ENCODE measurements at regions not wholly inside any gene's neighbourhood (a gene's known extent, or its start where the extent isn't known, plus 50 kb on each side); places are given as distances from the start of the nearest gene placed in this dataset.

- TF ChIP-seq CTCF (IDR thresholded peaks at IDR 0.05; ENCODE audit: insufficient read depth, low read depth, low read length) (no peak), EZH2 (IDR thresholded peaks at IDR 0.05; ENCODE audit: insufficient read depth, low read length) (no peak)
Observed at GRCh38 chr18:39297225-39297624, 1731.6 kb upstream of the CELF4 start.
